ENCODE measurements at regions not wholly inside any gene's neighbourhood (a gene's known extent, or its start where the extent isn't known, plus 50 kb on each side); places are given as distances from the start of the nearest gene placed in this dataset.
"Not testable (repeated sequence)": the region's sequence is repeated elsewhere in the genome, so short reads cannot be mapped to it uniquely, and the experiment has no call there.

- intact Hi-C loops (cut with DNase I; ENCODE audit: low total_unique reads) (no loop called here), in situ Hi-C loops (cut with MboI; ENCODE audit: low pct_ligation_motif_present in 1 of 4, low pct_unique_long_range_greater_than_20kb in 1 of 4, low sequenced_read_pairs in 3 of 4) (loop anchor here in 1 of 4 donors (25.0 kb wide), 1 partner anchor 105 kb away; no protein-coding TSS in a partner anchor)
- no peak overlapping the region for H3K27ac ChIP-seq
- peaks cover 11% of the 10 kb centered on the region for H3K27me3 ChIP-seq
- no peak overlapping the region for H3K4me3 ChIP-seq
- peak; percentile 55 for DNase-seq
- no peak for TF ChIP-seq POLR2A (IDR thresholded peaks at IDR 0.05)
- no peak for TF ChIP-seq POLR2AphosphoS5 (IDR thresholded peaks at IDR 0.05)
- TF ChIP-seq EP300 (IDR thresholded peaks at IDR 0.05; ENCODE audit: low read depth) = no peak
- TF ChIP-seq CTCF (IDR thresholded peaks at IDR 0.05) = peak in 4 of 5 experiments; percentile 30 to 53 (median 32)
- H3K9me3 ChIP-seq = no peaks in the 10 kb centered on the region
- no peaks in the 10 kb centered on the region for H3K4me1 ChIP-seq
- no peaks in the 10 kb centered on the region for H3K36me3 ChIP-seq
Observed at GRCh38 chr11:134592391-134592990, 180.4 kb upstream of the B3GAT1 start.

GRCh38 chr11:134591338-134591737, 179.3 kb upstream of the B3GAT1 start:
- no peaks in the 10 kb centered on the region for H3K4me1 ChIP-seq
- no peak overlapping the region for H3K4me3 ChIP-seq
- intact Hi-C loops (cut with DNase I; ENCODE audit: low total_unique reads) = no loop called here
- H3K9me3 ChIP-seq = no peaks in the 10 kb centered on the region
- 84 to 100% methylated on average over 1 to 3 of the region's 3 CpGs for WGBS, 2 donors (ENCODE audit: low coverage in 1 of 2)
- no peaks in the 10 kb centered on the region for H3K36me3 ChIP-seq
- in situ Hi-C loops (cut with MboI; ENCODE audit: low pct_ligation_motif_present in 1 of 4, low pct_unique_long_range_greater_than_20kb in 1 of 4, low sequenced_read_pairs in 3 of 4) = loop anchor here in 1 of 4 donors (25.0 kb wide), 1 partner anchor 104 kb away; no protein-coding TSS in a partner anchor
- DNase-seq = no peak
- no peak for TF ChIP-seq POLR2A (IDR thresholded peaks at IDR 0.05)
- no peak for TF ChIP-seq EP300 (IDR thresholded peaks at IDR 0.05; ENCODE audit: low read depth)
- no peak for TF ChIP-seq CTCF (IDR thresholded peaks at IDR 0.05)
- no peak for TF ChIP-seq POLR2AphosphoS5 (IDR thresholded peaks at IDR 0.05)
- H3K27me3 ChIP-seq = peaks cover 11% of the 10 kb centered on the region
- H3K27ac ChIP-seq = no peak overlapping the region

- no peak for DNase-seq
- in situ Hi-C loops (cut with MboI; ENCODE audit: low pct_ligation_motif_present in 1 of 4, low pct_unique_long_range_greater_than_20kb in 1 of 4, low sequenced_read_pairs in 3 of 4) = loop anchor here in 1 of 4 donors (25.0 kb wide), 1 partner anchor 102 kb away; no protein-coding TSS in a partner anchor
- Histone ChIP-seq H3K27ac (no peak overlapping the region), H3K4me1 (peaks cover 0 to 3% (median 0%) of the 10 kb centered on the region in 4 donors), H3K27me3 (peaks cover 11% of the 10 kb centered on the region), H3K4me3 (no peak overlapping the region), H3K36me3 (no peaks in the 10 kb centered on the region), H3K9me3 (no peaks in the 10 kb centered on the region)
- no peak for TF ChIP-seq POLR2A (IDR thresholded peaks at IDR 0.05)
- TF ChIP-seq CTCF (IDR thresholded peaks at IDR 0.05) = no peak
- no peak for TF ChIP-seq POLR2AphosphoS5 (IDR thresholded peaks at IDR 0.05)
- no peak for TF ChIP-seq EP300 (IDR thresholded peaks at IDR 0.05; ENCODE audit: low read depth)
- intact Hi-C loops (cut with DNase I; ENCODE audit: low total_unique reads) = no loop called here
- 37 to 100% methylated on average over 1 to 5 of the region's 5 CpGs for WGBS, 2 donors (ENCODE audit: low coverage in 1 of 2)
Observed at GRCh38 chr11:134589129-134589528, 177.1 kb upstream of the B3GAT1 start.

GRCh38 chr11:134588460-134589110, 176.5 kb upstream of the B3GAT1 start:
- intact Hi-C loops (cut with DNase I; ENCODE audit: low total_unique reads); H3K36me3 ChIP-seq; H3K4me1 ChIP-seq; H3K4me3 ChIP-seq; H3K27ac ChIP-seq; DNase-seq; H3K9me3 ChIP-seq: not testable (repeated sequence)
- 85% methylated on average over 14 of the region's 20 CpGs; no CpG with 5 or more reads in 1 of the 2 donors for WGBS, 2 donors (ENCODE audit: low coverage in 1 of 2)
- peaks cover 11% of the 10 kb centered on the region for H3K27me3 ChIP-seq
- in situ Hi-C loops (cut with MboI; ENCODE audit: low pct_ligation_motif_present in 1 of 4, low pct_unique_long_range_greater_than_20kb in 1 of 4, low sequenced_read_pairs in 3 of 4) = loop anchor here in 1 of 4 donors (25.0 kb wide), 1 partner anchor 101 kb away; no protein-coding TSS in a partner anchor
